IgD-negative memory B cell (primary cell): ENCODE measurements at regions not wholly inside any gene's neighbourhood (a gene's known extent, or its start where the extent isn't known, plus 50 kb on each side); places are given as distances from the start of the nearest gene placed in this dataset.

Experiments
- H3K27ac Mint-ChIP-seq, 3 donors: one replicate each; pipeline ENCODE4 v1.8.0; 2020 to 2022; ENCODE audit warnings: mild to moderate bottlenecking in 3 of 3, mixed read lengths in 3 of 3, moderate library complexity in 1 of 3
- H3K27me3 Mint-ChIP-seq: one replicate; pipeline ENCODE4 v1.8.0; 2021; ENCODE audit warnings: mixed read lengths
- H3K36me3 Mint-ChIP-seq: one replicate; pipeline ENCODE4 v1.8.0; 2020; ENCODE audit warnings: mild to moderate bottlenecking, mixed read lengths
- H3K4me1 Mint-ChIP-seq, 3 donors: one replicate each; pipeline ENCODE4 v1.8.0; 2020 to 2022; ENCODE audit warnings: mixed read lengths in 3 of 3, mild to moderate bottlenecking in 1 of 3
- H3K4me3 Mint-ChIP-seq, 4 donors: one replicate each; pipeline ENCODE4 v1.8.0; 2020 to 2022; ENCODE audit warnings: mild to moderate bottlenecking in 4 of 4, mixed read lengths in 4 of 4, moderate library complexity in 3 of 4
- H3K9me3 Mint-ChIP-seq, 3 donors: one replicate each; pipeline ENCODE4 v1.8.0; 2020 to 2021; ENCODE audit warnings: mixed read lengths in 3 of 3, mild to moderate bottlenecking in 1 of 3

DNA sequence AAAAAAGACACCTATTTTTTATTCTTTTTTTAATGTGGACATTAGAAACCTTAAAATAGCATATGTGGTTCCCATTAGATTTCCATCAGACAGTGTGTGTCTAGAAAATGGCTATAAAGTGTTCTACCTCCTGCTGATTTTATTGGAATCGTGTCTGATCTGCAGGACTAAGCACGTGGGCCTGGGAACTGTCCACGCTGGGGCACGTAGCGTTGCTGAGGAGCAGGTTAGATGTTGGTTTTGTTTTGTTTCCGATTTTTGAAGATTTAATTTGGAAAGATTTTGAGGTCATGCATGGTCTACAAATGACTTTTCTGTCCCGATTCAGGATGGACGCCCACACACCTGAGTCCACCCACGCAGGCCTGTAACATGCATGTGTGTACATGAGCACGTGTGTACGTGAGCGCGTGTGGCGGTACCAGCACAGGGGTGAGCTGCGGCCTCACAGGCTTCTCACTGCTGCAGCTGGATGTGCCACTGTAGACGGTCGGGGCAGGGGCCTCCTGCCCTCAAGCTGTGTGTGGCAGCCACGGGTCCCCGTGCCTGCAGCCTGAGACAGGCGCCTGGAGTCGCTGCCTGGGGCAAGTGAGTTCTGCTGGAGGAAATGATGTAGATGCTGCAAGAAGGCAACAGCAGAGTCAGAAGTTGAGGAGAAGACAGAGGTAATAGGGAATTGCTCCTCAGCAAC is 99.7 kb upstream of the CTDP1 start:
- Mint-ChIP-seq H3K36me3 (no peaks in the 10 kb centered on the region), H3K4me3 (no peak overlapping the region), H3K27me3 (no peaks in the 10 kb centered on the region), H3K9me3 (no peaks in the 10 kb centered on the region), H3K4me1 (peaks cover 7 to 8% (median 8%) of the 10 kb centered on the region in 3 donors), H3K27ac (no peak overlapping the region)

DNA sequence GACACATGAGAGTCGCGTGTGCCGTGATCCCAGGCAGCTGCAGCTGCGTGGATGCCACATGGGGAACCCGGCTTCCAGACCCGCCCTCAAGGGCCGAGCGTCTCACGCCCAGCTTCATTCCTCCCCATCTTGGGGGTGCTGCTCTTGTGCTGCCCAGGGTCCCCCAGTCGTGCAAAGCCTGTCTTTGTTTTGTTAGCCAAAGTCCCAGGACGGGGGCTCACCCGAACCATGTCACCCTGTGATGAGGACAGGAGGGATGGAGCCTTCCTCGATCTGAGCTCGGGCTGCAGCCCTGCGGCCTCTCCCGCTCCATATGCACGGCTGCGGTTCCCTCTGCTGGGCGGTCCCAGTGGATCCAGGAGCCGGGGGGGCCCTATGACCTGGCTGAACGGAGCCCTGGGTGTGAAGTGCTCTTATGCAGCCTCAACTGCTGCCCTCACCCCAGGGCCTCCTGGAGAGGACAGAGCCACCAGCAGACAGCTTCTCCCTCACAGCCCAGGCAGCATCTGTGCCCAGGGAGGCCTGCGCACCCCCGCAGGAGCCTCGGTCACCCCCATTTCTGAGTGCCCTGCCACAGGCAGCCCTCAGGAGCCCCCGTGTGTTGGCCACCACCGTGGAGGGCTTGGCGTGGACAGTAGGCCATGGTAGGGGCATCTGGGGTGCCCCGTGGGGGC is 99.0 kb upstream of the CTDP1 start:
- H3K9me3 Mint-ChIP-seq, result no peaks in the 10 kb centered on the region
- no peak overlapping the region for H3K4me3 Mint-ChIP-seq
- H3K27ac Mint-ChIP-seq, result no peak overlapping the region
- peaks cover 1 to 8% (median 4%) of the 10 kb centered on the region in 3 donors for H3K4me1 Mint-ChIP-seq
- H3K27me3 Mint-ChIP-seq, result no peaks in the 10 kb centered on the region
- no peaks in the 10 kb centered on the region for H3K36me3 Mint-ChIP-seq

DNA sequence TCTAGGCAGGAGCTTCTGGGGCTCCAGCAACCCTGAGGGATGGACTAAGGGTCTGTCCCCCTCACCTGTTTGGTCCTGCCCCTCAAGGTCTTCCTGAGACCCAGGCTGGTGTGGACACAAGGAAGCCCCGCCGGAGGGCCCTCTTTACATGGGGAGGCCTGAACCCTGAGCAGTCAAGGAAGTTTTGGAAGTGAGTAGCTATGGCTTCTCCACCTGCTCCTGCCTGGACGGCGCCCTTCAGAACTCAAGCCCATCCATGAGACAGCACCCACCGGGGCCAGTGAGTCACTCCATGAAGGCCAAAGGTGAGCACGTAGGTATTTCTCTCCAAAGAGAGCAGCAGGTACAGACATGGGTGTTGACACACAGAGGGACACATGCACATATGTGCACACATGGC is 98.2 kb upstream of the CTDP1 start:
- Mint-ChIP-seq H3K27ac (no peak overlapping the region), H3K27me3 (no peaks in the 10 kb centered on the region), H3K4me3 (no peak overlapping the region), H3K4me1 (peaks cover 0 to 8% (median 4%) of the 10 kb centered on the region in 3 donors), H3K36me3 (no peaks in the 10 kb centered on the region), H3K9me3 (no peaks in the 10 kb centered on the region)

DNA sequence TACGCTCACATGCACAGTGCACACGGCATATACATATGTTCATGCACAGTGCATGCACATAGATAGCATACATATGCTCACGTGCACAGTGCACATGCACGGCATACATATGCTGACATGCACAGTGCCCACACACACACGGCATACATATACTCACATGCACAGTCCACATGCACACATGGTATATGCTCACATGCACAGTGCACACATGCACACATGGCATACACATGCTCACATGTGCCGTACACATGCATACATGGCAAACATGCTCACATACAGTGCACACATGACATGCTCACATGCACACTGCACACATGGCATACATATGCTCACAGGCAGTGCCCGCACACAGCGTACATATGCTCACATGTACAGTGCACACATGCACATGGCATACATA is 97.7 kb upstream of the CTDP1 start:
- Mint-ChIP-seq H3K4me3 (no peak overlapping the region), H3K4me1 (peaks cover 0 to 8% (median 4%) of the 10 kb centered on the region in 3 donors), H3K27ac (no peak overlapping the region), H3K9me3 (no peaks in the 10 kb centered on the region), H3K27me3 (no peaks in the 10 kb centered on the region), H3K36me3 (no peaks in the 10 kb centered on the region)

DNA sequence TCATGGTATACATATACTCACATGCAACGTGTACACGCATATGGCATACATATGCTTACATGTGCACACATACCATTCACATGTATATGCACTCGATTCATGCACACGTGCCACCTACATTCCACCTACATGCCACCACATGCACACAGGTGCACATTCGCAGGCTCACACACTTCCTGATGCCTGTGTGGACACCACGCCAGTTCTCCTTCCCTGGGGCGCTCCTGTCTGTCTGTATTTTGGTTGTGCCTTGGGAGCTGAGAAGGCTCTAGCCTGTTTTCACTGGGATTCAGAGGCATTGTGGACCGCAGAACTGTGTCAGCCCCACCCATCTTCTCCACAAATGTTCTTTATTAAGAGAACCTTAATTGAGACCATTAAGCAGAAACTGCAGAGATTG is 96.6 kb upstream of the CTDP1 start:
- no peak overlapping the region for H3K4me3 Mint-ChIP-seq
- no peaks in the 10 kb centered on the region for H3K36me3 Mint-ChIP-seq
- H3K27ac Mint-ChIP-seq, result no peak overlapping the region
- no peaks in the 10 kb centered on the region for H3K9me3 Mint-ChIP-seq
- H3K27me3 Mint-ChIP-seq, result no peaks in the 10 kb centered on the region
- H3K4me1 Mint-ChIP-seq, result peaks cover 0 to 5% (median 4%) of the 10 kb centered on the region in 3 donors

DNA sequence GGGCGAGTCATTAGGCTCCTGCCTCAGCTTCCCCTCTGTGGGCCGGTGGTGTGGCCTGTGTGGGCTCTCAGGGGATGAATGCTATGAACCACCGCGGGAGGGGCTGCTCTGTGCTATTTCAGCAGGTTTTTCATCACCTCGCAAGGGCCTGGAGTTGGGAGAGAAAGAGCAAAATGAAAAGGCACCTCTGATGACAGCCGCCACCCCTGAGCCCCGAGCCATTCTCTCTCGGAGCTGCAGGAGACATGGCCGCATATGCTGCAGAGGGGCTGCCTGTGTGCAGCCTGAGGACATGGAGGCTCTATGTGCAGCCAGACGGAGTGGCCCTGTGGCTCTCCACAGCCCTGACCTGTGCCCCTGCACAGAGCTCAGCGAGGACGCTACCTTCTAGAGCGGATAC is 96.2 kb upstream of the CTDP1 start:
- no peaks in the 10 kb centered on the region for H3K9me3 Mint-ChIP-seq
- H3K36me3 Mint-ChIP-seq, result no peaks in the 10 kb centered on the region
- H3K4me1 Mint-ChIP-seq, result peaks cover 0 to 5% (median 4%) of the 10 kb centered on the region in 3 donors
- no peak overlapping the region for H3K27ac Mint-ChIP-seq
- H3K4me3 Mint-ChIP-seq, result no peak overlapping the region
- no peaks in the 10 kb centered on the region for H3K27me3 Mint-ChIP-seq

DNA sequence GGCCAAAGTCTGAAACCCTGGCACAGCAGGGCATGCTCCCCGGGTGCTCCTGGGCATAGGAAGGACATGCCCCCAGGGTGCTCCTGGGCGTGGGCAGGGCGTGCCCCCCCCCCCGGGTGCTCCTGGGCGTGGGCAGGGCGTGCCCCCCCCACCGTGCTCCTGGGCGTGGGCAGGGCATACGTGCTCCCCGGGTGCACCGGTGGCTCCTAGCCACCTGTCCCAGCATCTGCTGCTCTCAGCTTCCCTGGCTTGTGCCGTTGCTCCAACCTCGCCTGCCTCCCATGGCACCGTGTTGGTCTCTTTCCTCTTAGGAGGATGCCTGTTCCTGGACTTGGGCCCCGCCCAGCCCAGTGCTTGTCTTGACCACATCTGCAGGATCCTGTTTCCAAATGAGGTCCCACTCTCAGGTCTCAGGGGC is 95.6 kb upstream of the CTDP1 start:
- Mint-ChIP-seq H3K27ac (peak overlapping the region in 1 of 3 donors; percentile 53), H3K27me3 (no peaks in the 10 kb centered on the region), H3K4me3 (no peak overlapping the region), H3K9me3 (no peaks in the 10 kb centered on the region), H3K4me1 (peaks cover 0 to 5% (median 4%) of the 10 kb centered on the region in 3 donors), H3K36me3 (no peaks in the 10 kb centered on the region)

DNA sequence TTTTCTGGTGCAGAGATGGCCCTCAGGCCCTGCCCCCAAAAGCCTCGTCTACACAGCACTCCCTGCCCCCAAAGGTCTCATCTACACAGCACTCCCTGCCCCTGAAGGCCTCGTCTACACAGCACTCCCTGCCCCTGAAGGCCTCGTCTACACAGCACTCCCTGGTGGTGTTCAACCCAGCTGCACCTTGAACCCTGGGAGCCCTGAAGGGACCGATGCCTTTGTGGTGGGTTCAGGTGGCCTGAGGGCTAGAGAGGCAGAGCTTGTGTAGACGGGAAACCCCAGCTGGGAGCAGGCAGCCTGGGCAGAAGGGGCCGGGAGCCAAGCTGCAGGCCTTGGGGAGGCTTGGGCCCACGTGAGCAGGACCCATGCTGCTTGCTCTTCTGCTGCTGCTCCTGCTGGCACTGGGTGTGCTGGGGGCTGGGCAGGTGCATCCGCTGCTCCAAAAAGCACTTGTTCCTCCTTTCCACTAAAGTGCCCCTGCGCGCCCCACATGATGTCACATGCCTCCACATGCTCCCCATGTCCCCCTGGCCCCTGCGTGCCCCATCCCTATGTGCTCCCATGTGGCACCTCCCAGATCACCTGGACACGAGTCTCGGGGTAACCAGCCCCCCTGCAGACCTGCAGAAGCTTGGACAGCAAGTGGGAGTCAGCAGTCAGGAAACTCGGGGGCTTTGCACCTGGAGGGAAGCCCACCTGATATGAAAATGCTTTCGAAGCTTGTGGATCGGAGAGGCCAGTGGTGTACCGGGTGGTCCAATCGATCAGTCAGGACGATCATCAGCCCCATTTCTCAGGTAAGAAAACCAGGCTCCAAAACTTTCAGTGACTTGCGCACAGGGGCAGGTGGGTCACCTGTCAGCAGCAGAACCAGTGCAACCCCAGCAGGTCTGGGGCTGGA is 94.9 kb upstream of the CTDP1 start:
- H3K27me3 Mint-ChIP-seq, result no peaks in the 10 kb centered on the region
- H3K36me3 Mint-ChIP-seq, result no peaks in the 10 kb centered on the region
- H3K4me1 Mint-ChIP-seq, result peaks cover 0 to 5% (median 4%) of the 10 kb centered on the region in 3 donors
- H3K9me3 Mint-ChIP-seq, result no peaks in the 10 kb centered on the region
- no peak overlapping the region for H3K4me3 Mint-ChIP-seq
- H3K27ac Mint-ChIP-seq, result no peak overlapping the region

DNA sequence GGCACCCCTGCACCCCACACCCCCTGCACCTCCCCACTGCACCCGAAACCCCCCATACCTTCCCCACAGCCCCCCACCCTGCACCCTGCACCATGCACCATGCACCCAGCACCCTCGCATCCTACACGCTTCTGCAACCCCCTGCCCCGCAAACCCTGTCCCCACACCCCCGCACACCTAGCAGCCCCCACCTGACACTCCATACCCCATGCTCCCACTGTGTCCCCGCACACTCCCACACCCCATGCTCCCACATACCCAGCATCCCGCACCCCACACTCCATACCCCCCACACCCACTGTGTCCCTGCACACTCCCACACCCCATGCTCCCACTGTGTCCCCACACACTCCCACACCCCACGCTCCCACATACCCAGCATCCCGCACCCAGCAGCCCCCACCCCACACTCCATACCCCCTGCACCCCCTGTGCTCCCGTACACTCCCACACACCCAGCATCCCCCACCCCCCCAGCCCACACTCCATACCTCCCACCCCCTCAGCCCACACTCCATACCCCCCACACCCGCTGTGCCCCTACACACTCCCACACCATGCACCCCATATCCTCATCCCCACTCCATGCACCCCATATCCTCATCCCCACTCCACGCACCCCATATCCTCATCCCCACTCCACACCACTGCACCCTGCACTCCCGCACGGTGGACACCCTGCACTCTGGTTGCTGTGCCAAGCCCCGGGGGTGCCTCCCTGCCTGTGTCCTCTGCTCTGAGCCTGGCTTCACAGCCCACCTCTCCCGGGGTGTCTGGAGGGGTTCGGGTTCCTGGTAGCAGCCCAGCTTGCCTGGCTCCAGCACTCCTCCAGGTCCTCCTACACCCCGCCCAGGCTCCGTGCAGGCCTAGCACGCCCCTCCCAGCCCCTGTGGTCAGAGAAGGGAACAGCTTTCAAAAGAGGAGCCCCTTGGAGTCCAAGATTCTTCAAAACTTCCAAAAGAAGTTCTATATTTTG is 93.9 kb upstream of the CTDP1 start:
- H3K9me3 Mint-ChIP-seq, result no peaks in the 10 kb centered on the region
- H3K27ac Mint-ChIP-seq, result no peak overlapping the region
- H3K36me3 Mint-ChIP-seq, result no peaks in the 10 kb centered on the region
- peaks cover 0 to 5% (median 4%) of the 10 kb centered on the region in 3 donors for H3K4me1 Mint-ChIP-seq
- no peaks in the 10 kb centered on the region for H3K27me3 Mint-ChIP-seq
- no peak overlapping the region for H3K4me3 Mint-ChIP-seq

DNA sequence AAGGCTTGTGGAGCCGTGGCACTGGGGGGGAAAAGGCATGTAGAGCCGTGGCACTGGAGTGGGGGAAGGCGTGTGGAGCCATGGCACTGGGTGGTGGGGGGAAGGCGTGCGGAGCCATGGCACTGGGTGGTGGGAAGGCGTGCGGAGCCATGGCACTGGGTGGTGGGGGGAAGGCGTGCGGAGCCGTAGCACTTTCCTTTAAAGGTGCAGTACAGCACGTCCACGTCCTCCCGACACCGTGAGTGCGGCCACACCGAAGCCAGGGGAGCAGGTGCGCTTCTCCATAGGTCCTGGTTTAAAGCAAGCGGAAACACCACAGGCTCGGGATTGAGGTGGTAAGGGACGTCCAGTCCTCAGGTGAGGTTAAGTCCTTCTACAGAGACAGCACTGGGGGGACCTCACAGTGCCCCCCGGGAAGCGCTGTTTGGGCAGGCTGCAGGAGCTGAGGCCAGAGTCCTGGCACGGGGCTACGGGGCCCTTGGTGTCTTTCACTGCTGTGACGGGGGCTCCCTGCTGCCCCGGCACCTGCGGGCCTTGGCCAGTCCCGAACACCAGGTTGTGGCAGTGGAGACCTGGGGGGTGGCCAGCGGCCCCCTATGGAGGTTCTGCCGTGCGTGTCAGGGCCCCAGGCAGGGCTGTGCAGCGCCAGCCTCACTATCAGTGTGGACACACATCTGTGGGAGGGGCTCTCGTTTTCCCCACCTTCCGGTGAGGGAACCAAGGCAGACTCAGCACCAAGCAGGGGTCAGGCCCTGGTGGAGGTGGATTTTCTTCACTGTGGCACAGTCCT is 93.0 kb upstream of the CTDP1 start:
- Mint-ChIP-seq H3K9me3 (no peaks in the 10 kb centered on the region), H3K27me3 (no peaks in the 10 kb centered on the region), H3K4me3 (no peak overlapping the region), H3K36me3 (no peaks in the 10 kb centered on the region), H3K27ac (no peak overlapping the region), H3K4me1 (peaks cover 0 to 5% (median 4%) of the 10 kb centered on the region in 3 donors)

DNA sequence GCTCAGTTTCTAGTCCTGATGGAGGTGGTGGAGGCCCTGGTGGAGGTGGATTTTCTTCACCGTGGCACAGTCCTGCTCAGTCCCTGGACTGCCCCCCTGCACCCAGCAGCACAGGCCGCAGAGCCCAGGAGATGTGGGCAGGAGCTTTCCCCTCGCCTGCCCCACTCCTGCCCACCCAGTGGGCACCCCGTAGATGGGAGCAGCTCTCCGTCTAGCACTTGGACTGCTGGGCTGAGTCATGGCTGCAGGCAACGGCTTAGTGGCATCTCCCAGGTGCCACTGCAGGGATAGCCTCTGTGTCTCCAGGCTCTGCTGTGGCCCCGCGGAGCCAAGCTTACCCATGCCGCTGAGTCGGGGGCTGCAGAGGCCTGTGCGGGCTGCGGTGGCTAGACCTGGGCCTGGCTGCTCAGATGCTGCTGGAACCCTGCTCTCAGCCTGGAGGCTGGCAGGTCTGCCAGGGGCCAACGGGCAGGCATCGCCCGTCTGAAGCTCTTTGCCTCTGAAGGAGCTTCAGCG is 92.3 kb upstream of the CTDP1 start:
- H3K4me1 Mint-ChIP-seq, result peaks cover 0 to 5% (median 4%) of the 10 kb centered on the region in 3 donors
- H3K36me3 Mint-ChIP-seq, result no peaks in the 10 kb centered on the region
- H3K9me3 Mint-ChIP-seq, result peaks cover 0 to 3% (median 0%) of the 10 kb centered on the region in 3 donors
- H3K4me3 Mint-ChIP-seq, result no peak overlapping the region
- no peaks in the 10 kb centered on the region for H3K27me3 Mint-ChIP-seq
- H3K27ac Mint-ChIP-seq, result no peak overlapping the region

DNA sequence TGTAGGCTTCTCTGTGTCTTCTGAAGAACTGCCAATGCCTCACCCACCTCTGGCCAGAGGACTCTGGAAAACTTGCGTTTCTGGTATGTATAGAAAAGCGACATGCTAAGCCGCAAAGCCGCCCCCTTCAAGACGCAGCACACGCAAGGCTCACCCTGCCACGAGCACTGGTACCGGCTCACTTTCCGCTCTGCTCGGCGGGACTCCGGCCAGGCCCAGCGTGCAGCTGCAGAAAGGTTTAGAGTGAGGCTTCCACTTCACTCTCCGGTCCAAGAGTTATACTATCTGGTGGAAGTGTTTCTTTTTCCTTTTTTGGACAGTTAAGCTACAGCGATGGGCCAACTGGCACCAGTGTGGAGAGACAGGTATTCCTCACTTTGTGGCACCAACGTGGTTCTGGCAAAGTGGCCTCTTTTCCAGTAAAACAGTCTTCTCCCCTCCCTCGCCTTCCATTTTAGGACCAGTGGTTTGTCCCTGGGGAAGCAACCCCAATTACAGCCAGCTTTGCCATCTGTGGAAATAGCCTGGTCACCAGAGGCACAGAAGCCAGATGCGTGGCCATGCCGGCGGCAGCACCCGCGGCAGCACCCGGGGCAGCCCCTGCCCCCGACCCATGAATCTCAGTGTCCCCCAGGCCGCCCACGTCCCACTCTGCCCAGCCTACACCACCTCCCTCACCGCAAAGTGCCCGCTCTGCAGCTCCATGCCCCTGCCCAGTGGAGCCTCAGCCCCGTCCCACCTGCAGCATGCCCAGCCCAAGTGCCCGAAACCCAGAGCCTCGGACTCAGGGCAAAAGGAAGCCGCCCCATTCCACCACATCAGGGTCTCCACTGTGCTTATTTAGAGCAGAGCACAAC is 91.6 kb upstream of the CTDP1 start:
- peaks cover 0 to 5% (median 4%) of the 10 kb centered on the region in 3 donors for H3K4me1 Mint-ChIP-seq
- H3K36me3 Mint-ChIP-seq, result no peaks in the 10 kb centered on the region
- H3K27me3 Mint-ChIP-seq, result peaks cover 2% of the 10 kb centered on the region
- no peak overlapping the region for H3K4me3 Mint-ChIP-seq
- H3K27ac Mint-ChIP-seq, result no peak overlapping the region
- H3K9me3 Mint-ChIP-seq, result peaks cover 0 to 10% (median 1%) of the 10 kb centered on the region in 3 donors
